H1 (cell line): ENCODE measurements at regions not wholly inside any gene's neighbourhood (a gene's known extent, or its start where the extent isn't known, plus 50 kb on each side); places are given as distances from the start of the nearest gene placed in this dataset.

ENCODE experiments used
- CTCF ChIA-PET: fragments of 300-600 bp; sonication (Branson Sonifier 250); formaldehyde crosslinking; loops from one replicate; lab custom pipeline; 2021; ENCODE audit not compliant: partially characterized antibody; lab: Charles Lee
- POLR2A ChIA-PET: fragments of 300-600 bp; sonication (Branson Sonifier 250); formaldehyde crosslinking; loops from one replicate; lab custom pipeline; 2021; ENCODE audit warnings: inconsistent platforms; ENCODE audit not compliant: partially characterized antibody; lab: Charles Lee
- DNase-seq, 2 experiments: peaks; one replicate each; pipeline versions ENCODE4 v3.0.0 to v3.0.0-alpha.2; 2010 to 2022; ENCODE audit warnings: low spot score in 2 of 2, low read depth in 1 of 2, mixed read lengths in 1 of 2
- FAIRE-seq: peaks from 2 replicates; lab custom pipeline; 2011; peaks lifted over from hg19 to GRCh38; lab: Jason Lieb, UNC
- H2AFZ ChIP-seq: 2 replicates; pipeline ENCODE4 v1.8.1; 2012; ENCODE audit warnings: low read length, inconsistent platforms
- H2AK5ac ChIP-seq: 2 replicates; pipeline ENCODE4 v1.6.1; 2013; ENCODE audit warnings: low read depth, low read length
- H2BK120ac ChIP-seq: replicated peaks from 2 replicates; pipeline ENCODE3; 2013; ENCODE audit warnings: low read depth, low read length, inconsistent platforms
- H2BK12ac ChIP-seq: 2 replicates; pipeline ENCODE4 v1.6.1; 2013; ENCODE audit warnings: low read depth, low read length
- H2BK15ac ChIP-seq: 2 replicates; pipeline ENCODE4 v1.6.1; 2013; ENCODE audit warnings: low read length
- H2BK20ac ChIP-seq: 2 replicates; pipeline ENCODE4 v1.6.1; 2013; ENCODE audit warnings: low read length
- H2BK5ac ChIP-seq: 2 replicates; pipeline ENCODE4 v1.6.1; 2013; ENCODE audit warnings: low read depth, low read length
- H3K14ac ChIP-seq: 2 replicates; pipeline ENCODE4 v1.6.1; 2013; ENCODE audit warnings: inconsistent platforms; ENCODE audit not compliant: insufficient read length
- H3K18ac ChIP-seq: 2 replicates; pipeline ENCODE4 v1.6.1; 2013; ENCODE audit warnings: low read length; ENCODE audit errors: extremely low read depth
- H3K23ac ChIP-seq: 2 replicates; pipeline ENCODE4 v1.6.1; 2013; ENCODE audit warnings: inconsistent platforms; ENCODE audit not compliant: insufficient read length
- H3K23me2 ChIP-seq: 2 replicates; pipeline ENCODE4 v1.6.1; 2013; ENCODE audit warnings: low read depth, low read length
- H3K27ac ChIP-seq: 2 replicates; pipeline ENCODE4 v1.6.1; 2011; ENCODE audit warnings: low read depth, low read length, inconsistent platforms
- H3K27me3 ChIP-seq, 4 experiments: replicated peaks in 1 of 4; 1 replicate in 1 of 4; 2 replicates in 3 of 4; pipeline versions ENCODE4 v1.6.1 to v1.8.1; 2011 to 2013; ENCODE audit warnings: low read length in 3 of 4, mild to moderate bottlenecking in 3 of 4, inconsistent platforms in 2 of 4, mixed read lengths in 2 of 4, moderate library complexity in 1 of 4; ENCODE audit not compliant: control insufficient read depth in 3 of 4, insufficient read depth in 3 of 4; ENCODE audit errors: extremely low read depth in 1 of 4
- H3K36me3 ChIP-seq, 4 experiments: 2 replicates each; pipeline versions ENCODE4 v1.6.1 to v1.8.1; 2011 to 2013; ENCODE audit warnings: mild to moderate bottlenecking in 4 of 4, low read length in 3 of 4, moderate library complexity in 2 of 4, control low read depth in 1 of 4, inconsistent platforms in 1 of 4; ENCODE audit not compliant: insufficient read depth in 4 of 4, control insufficient read depth in 2 of 4
- H3K4ac ChIP-seq: replicated peaks from 2 replicates; pipeline ENCODE3; 2013; ENCODE audit warnings: low read length, low read depth, mixed read lengths, inconsistent platforms; ENCODE audit not compliant: insufficient read length
- H3K4me1 ChIP-seq, 4 experiments: replicated peaks in 1 of 4; 1 replicate in 1 of 4; 2 replicates in 3 of 4; pipeline versions ENCODE4 v1.6.1 to v1.8.1; 2011 to 2013; ENCODE audit warnings: low read length in 3 of 4, inconsistent platforms in 2 of 4, mixed read lengths in 1 of 4; ENCODE audit not compliant: insufficient read depth in 4 of 4, control insufficient read depth in 3 of 4
- H3K4me2 ChIP-seq, 2 experiments: 2 replicates each; pipeline versions ENCODE4 v1.6.1 to v1.8.1; 2011 to 2013; ENCODE audit warnings: low read depth in 2 of 2, low read length in 2 of 2, control low read depth in 1 of 2, inconsistent platforms in 1 of 2, mild to moderate bottlenecking in 1 of 2; ENCODE audit not compliant: insufficient read depth in 1 of 2
- H3K4me3 ChIP-seq, 4 experiments: fragments of 200-600, 300-600 bp in 1 of 4; sonication (generic), shearing (Covaris generic), sonication (Bioruptor Twin) in 1 of 4; 2 replicates each; pipeline versions ENCODE4 v1.5.1 to v1.8.1; 2011 to 2016; ENCODE audit warnings: low read length in 4 of 4, low read depth in 3 of 4, control low read depth in 2 of 4, inconsistent platforms in 2 of 4, mild to moderate bottlenecking in 2 of 4, mixed read lengths in 1 of 4, moderate library complexity in 1 of 4; ENCODE audit not compliant: insufficient read depth in 2 of 4; ENCODE audit errors: extremely low read depth in 1 of 4
- H3K56ac ChIP-seq: replicated peaks from 2 replicates; pipeline ENCODE3; 2013; ENCODE audit warnings: low read depth, mild to moderate bottlenecking, mixed read lengths, low read length, inconsistent platforms; ENCODE audit not compliant: insufficient read length
- H3K79me1 ChIP-seq: 2 replicates; pipeline ENCODE4 v1.6.1; 2013; ENCODE audit warnings: low read depth, low read length, control low read depth
- H3K79me2 ChIP-seq, 2 experiments: 2 replicates each; pipeline versions ENCODE4 v1.6.1 to v1.8.1; 2012 to 2013; ENCODE audit warnings: low read length in 2 of 2, mild to moderate bottlenecking in 2 of 2, inconsistent platforms in 1 of 2; ENCODE audit not compliant: insufficient read depth in 2 of 2, control insufficient read depth in 1 of 2
- H3K9ac ChIP-seq, 4 experiments: replicated peaks in 1 of 4; 1 replicate in 1 of 4; 2 replicates in 3 of 4; pipeline versions ENCODE4 v1.6.1 to v1.8.1; 2011 to 2013; ENCODE audit warnings: low read depth in 3 of 4, low read length in 3 of 4, control low read depth in 2 of 4, mild to moderate bottlenecking in 2 of 4, moderate library complexity in 2 of 4, inconsistent platforms in 1 of 4; ENCODE audit errors: extremely low read depth in 1 of 4
- H3K9me3 ChIP-seq, 2 experiments: 2 replicates each; pipeline versions ENCODE4 v1.6.1 to v1.8.1; 2012 to 2013; ENCODE audit warnings: mild to moderate bottlenecking in 2 of 2, moderate library complexity in 2 of 2, control low read depth in 1 of 2, inconsistent platforms in 1 of 2, low read depth in 1 of 2, low read length in 1 of 2, mixed read lengths in 1 of 2; ENCODE audit not compliant: insufficient read depth in 2 of 2
- H4K20me1 ChIP-seq, 2 experiments: replicated peaks in 1 of 2; 2 replicates each; pipeline versions ENCODE3 to v1.8.1; 2011 to 2013; ENCODE audit warnings: inconsistent platforms in 2 of 2, low read length in 2 of 2, mild to moderate bottlenecking in 1 of 2; ENCODE audit not compliant: insufficient read depth in 2 of 2, control insufficient read depth in 1 of 2
- H4K5ac ChIP-seq: 2 replicates; pipeline ENCODE4 v1.6.1; 2013; ENCODE audit warnings: low read length, low read depth, mixed read lengths, inconsistent platforms; ENCODE audit not compliant: insufficient read length
- H4K8ac ChIP-seq: 2 replicates; pipeline ENCODE4 v1.8.0; 2013; ENCODE audit warnings: mild to moderate bottlenecking, moderate library complexity, low read length, inconsistent platforms; ENCODE audit not compliant: insufficient read depth; ENCODE audit errors: extremely low read depth
- H4K91ac ChIP-seq: replicated peaks from 2 replicates; pipeline ENCODE3; 2013; ENCODE audit warnings: low read length, mixed read lengths, inconsistent platforms; ENCODE audit not compliant: insufficient read length
- CHD1 ChIP-seq: IDR thresholded peaks from 2 replicates; pipeline ENCODE4 v1.6.1; 2012; ENCODE audit warnings: low read depth, low read length, improper control_type of control experiment
- FOSL1 ChIP-seq: IDR thresholded peaks from 2 replicates; pipeline ENCODE4 v1.6.1; 2011; ENCODE audit warnings: mild to moderate bottlenecking, low read depth, low read length, moderate library complexity; ENCODE audit not compliant: insufficient read depth
- GTF2F1 ChIP-seq: IDR thresholded peaks from 2 replicates; pipeline ENCODE4 v1.6.1; 2012; ENCODE audit warnings: low read depth, low read length, improper control_type of control experiment, borderline replicate concordance
- POLR2A ChIP-seq, 2 experiments: IDR thresholded peaks; 1 replicate in 1 of 2; 2 replicates in 1 of 2; pipeline ENCODE4 v1.6.1; 2011; ENCODE audit warnings: low read depth in 2 of 2, low read length in 2 of 2, mild to moderate bottlenecking in 2 of 2; ENCODE audit errors: control extremely low read depth in 1 of 2
- TAF1 ChIP-seq: IDR thresholded peaks from 2 replicates; pipeline ENCODE4 v1.6.1; 2011; ENCODE audit warnings: mild to moderate bottlenecking, low read depth, low read length
- WGBS, 2 experiments: shearing (Covaris generic) in 1 of 2; methylation state at CpG; one replicate each; pipeline versions ENCODE4 v1.1.6 to v1.1.7; 2013 to 2015; ENCODE audit warnings: low lambda C conversion rate in 2 of 2, mixed read lengths in 2 of 2, inconsistent platforms in 1 of 2, low coverage in 1 of 2, missing lambda C conversion rate in 1 of 2; ENCODE audit not compliant: insufficient replicate concordance in 2 of 2, insufficient coverage in 1 of 2, insufficient read length in 1 of 2; ENCODE audit errors: extremely low coverage in 1 of 2, missing lambda C conversion rate in 1 of 2; 5-methylcytosine and 5-hydroxymethylcytosine counted together
- TF ChIP-seq, protein P1 (sequence below): IDR thresholded peaks from 2 replicates; pipeline ENCODE4 v1.6.1; 2012; ENCODE audit warnings: inconsistent platforms
- TF ChIP-seq, protein P2 (sequence below): IDR thresholded peaks from 2 replicates; pipeline ENCODE4 v1.6.1; 2012; ENCODE audit warnings: inconsistent platforms

DNA sequence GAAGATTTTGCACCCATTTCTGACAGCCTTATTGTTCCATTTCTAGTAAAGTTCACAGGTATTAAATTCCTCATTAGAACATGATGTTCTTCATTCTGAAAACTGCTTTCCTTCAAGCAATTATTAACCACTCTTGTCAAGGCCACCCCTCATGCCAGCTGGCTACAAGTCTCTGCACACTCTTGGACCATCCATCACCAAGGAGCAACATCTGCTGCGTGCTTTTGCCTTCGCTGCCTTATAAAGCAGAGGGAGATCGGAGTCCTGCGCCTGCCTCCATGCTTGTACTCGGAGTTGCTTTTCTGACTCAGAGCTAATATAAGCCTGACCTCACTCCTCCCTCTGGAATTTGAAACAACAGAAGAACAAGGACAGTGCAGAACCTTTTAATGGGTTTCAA, 529.9 kb upstream of the DPP6 start:
- H3K79me1 ChIP-seq, result no peaks in the 10 kb centered on the region
- H3K56ac ChIP-seq, result no peak overlapping the region
- H2AK5ac ChIP-seq, result no peak overlapping the region
- no peak overlapping the region for H3K4me2 ChIP-seq
- H2BK5ac ChIP-seq, result no peak overlapping the region
- no peak overlapping the region for H3K27ac ChIP-seq
- no peak overlapping the region for H3K9ac ChIP-seq
- H3K9me3 ChIP-seq, result peaks cover 30 to 68% of the 10 kb centered on the region in 2 experiments
- no peak overlapping the region for H4K5ac ChIP-seq
- no peaks in the 10 kb centered on the region; a peak in 1 of 7 replicates for H3K4me1 ChIP-seq
- no peak for FAIRE-seq
- H3K14ac ChIP-seq, result no peak overlapping the region
- no peak overlapping the region for H3K4me3 ChIP-seq
- H3K4ac ChIP-seq, result no peak overlapping the region
- H2AFZ ChIP-seq, result no peak overlapping the region
- H3K27me3 ChIP-seq, result no peaks in the 10 kb centered on the region; a peak in 1 of 7 replicates
- WGBS, 2 experiments, result 65% methylated on average over 5 of the region's 5 CpGs; no CpG with 5 or more reads in 1 of the 2 experiments
- no peaks in the 10 kb centered on the region for H4K20me1 ChIP-seq
- H3K23me2 ChIP-seq, result no peaks in the 10 kb centered on the region
- H3K23ac ChIP-seq, result no peak overlapping the region
- H4K91ac ChIP-seq, result no peak overlapping the region
- H4K8ac ChIP-seq, result no peak overlapping the region
- H3K79me2 ChIP-seq, result no peaks in the 10 kb centered on the region
- no peak overlapping the region for H3K18ac ChIP-seq
- H2BK12ac ChIP-seq, result no peak overlapping the region
- no peak overlapping the region for H2BK120ac ChIP-seq
- no peaks in the 10 kb centered on the region for H3K36me3 ChIP-seq
- no peak overlapping the region for H2BK15ac ChIP-seq
- TF ChIP-seq, protein P1, sequence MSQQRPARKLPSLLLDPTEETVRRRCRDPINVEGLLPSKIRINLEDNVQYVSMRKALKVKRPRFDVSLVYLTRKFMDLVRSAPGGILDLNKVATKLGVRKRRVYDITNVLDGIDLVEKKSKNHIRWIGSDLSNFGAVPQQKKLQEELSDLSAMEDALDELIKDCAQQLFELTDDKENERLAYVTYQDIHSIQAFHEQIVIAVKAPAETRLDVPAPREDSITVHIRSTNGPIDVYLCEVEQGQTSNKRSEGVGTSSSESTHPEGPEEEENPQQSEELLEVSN, result no peak
- TF ChIP-seq POLR2A (IDR thresholded peaks at IDR 0.05; ENCODE audit: control extremely low read depth in 1 of 2, low read depth in 2 of 2, low read length in 2 of 2) (no peak), FOSL1 (no peak), CHD1 (no peak), GTF2F1 (no peak), TAF1 (no peak)
- TF ChIP-seq, protein P2, sequence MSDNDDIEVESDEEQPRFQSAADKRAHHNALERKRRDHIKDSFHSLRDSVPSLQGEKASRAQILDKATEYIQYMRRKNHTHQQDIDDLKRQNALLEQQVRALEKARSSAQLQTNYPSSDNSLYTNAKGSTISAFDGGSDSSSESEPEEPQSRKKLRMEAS, result no peak
- ChIA-PET CTCF (interaction anchor here (1.3 kb wide), 1 partner anchor 141 kb away, joined by 3 read pairs; no protein-coding TSS in a partner anchor), POLR2A (no interaction called here)
- no peak overlapping the region for H2BK20ac ChIP-seq
- no peak for DNase-seq
